ENCODE measurements at regions not wholly inside any gene's neighbourhood (a gene's known extent, or its start where the extent isn't known, plus 50 kb on each side); places are given as distances from the start of the nearest gene placed in this dataset.

GRCh38 chr12:41972196-41972595 is 172.5 kb downstream of the GXYLT1 start:
- Mint-ChIP-seq H3K4me1 (peaks cover 22% of the 10 kb centered on the region), H3K27ac (ENCODE audit: unreplicated experiment) (no peak overlapping the region), H3K9me3 (no peaks in the 10 kb centered on the region), H3K4me3 (no peak overlapping the region), H3K27me3 (ENCODE audit: low read depth) (no peaks in the 10 kb centered on the region), H3K36me3 (ENCODE audit: low read depth) (no peaks in the 10 kb centered on the region)
- TF ChIP-seq CTCF (conservative IDR thresholded peaks at IDR 0.05): no peak
- DNase-seq (ENCODE audit: low read depth, low spot score): no peak

- Mint-ChIP-seq H3K27me3 (ENCODE audit: low read depth) (no peaks in the 10 kb centered on the region), H3K27ac (ENCODE audit: unreplicated experiment) (no peak overlapping the region), H3K9me3 (no peaks in the 10 kb centered on the region), H3K4me1 (peaks cover 30% of the 10 kb centered on the region), H3K4me3 (no peak overlapping the region), H3K36me3 (ENCODE audit: low read depth) (no peaks in the 10 kb centered on the region)
- DNase-seq (ENCODE audit: low read depth, low spot score): no peak
- no peak for TF ChIP-seq CTCF (conservative IDR thresholded peaks at IDR 0.05)
Measured at GRCh38 chr12:41970744-41971143, 173.9 kb downstream of the GXYLT1 start.

- H3K4me1 Mint-ChIP-seq: peaks cover 30% of the 10 kb centered on the region
- peak overlapping the region; percentile 57 for H3K27ac Mint-ChIP-seq (ENCODE audit: unreplicated experiment)
- no peaks in the 10 kb centered on the region for H3K27me3 Mint-ChIP-seq (ENCODE audit: low read depth)
- no peaks in the 10 kb centered on the region for H3K36me3 Mint-ChIP-seq (ENCODE audit: low read depth)
- no peak for DNase-seq (ENCODE audit: low read depth, low spot score)
- H3K9me3 Mint-ChIP-seq: no peaks in the 10 kb centered on the region
- H3K4me3 Mint-ChIP-seq: no peak overlapping the region
- TF ChIP-seq CTCF (conservative IDR thresholded peaks at IDR 0.05): no peak
Measured at GRCh38 chr12:41968599-41968998, 176.1 kb downstream of the GXYLT1 start.

GRCh38 chr12:41967668-41968500 is 176.8 kb downstream of the GXYLT1 start:
- peak overlapping the region; percentile 69 for H3K27ac Mint-ChIP-seq (ENCODE audit: unreplicated experiment)
- peaks cover 30% of the 10 kb centered on the region for H3K4me1 Mint-ChIP-seq
- H3K4me3 Mint-ChIP-seq: no peak overlapping the region
- DNase-seq (ENCODE audit: low read depth, low spot score): peak; percentile 3
- H3K27me3 Mint-ChIP-seq (ENCODE audit: low read depth): no peaks in the 10 kb centered on the region
- H3K36me3 Mint-ChIP-seq (ENCODE audit: low read depth): no peaks in the 10 kb centered on the region
- no peaks in the 10 kb centered on the region for H3K9me3 Mint-ChIP-seq
- no peak for TF ChIP-seq CTCF (conservative IDR thresholded peaks at IDR 0.05)

GRCh38 chr12:41966916-41967315 is 177.8 kb downstream of the GXYLT1 start:
- no peak for TF ChIP-seq CTCF (conservative IDR thresholded peaks at IDR 0.05)
- H3K4me3 Mint-ChIP-seq: no peak overlapping the region
- H3K36me3 Mint-ChIP-seq (ENCODE audit: low read depth): no peaks in the 10 kb centered on the region
- no peak for DNase-seq (ENCODE audit: low read depth, low spot score)
- H3K27me3 Mint-ChIP-seq (ENCODE audit: low read depth): no peaks in the 10 kb centered on the region
- H3K4me1 Mint-ChIP-seq: peaks cover 30% of the 10 kb centered on the region
- no peaks in the 10 kb centered on the region for H3K9me3 Mint-ChIP-seq
- no peak overlapping the region for H3K27ac Mint-ChIP-seq (ENCODE audit: unreplicated experiment)
